Trophoblast cell (in vitro differentiated cells and primary cell): ENCODE measurements at regions not wholly inside any gene's neighbourhood (a gene's known extent, or its start where the extent isn't known, plus 50 kb on each side); places are given as distances from the start of the nearest gene placed in this dataset.
"Not testable (repeated sequence)": the region's sequence is repeated elsewhere in the genome, so short reads cannot be mapped to it uniquely, and the experiment has no call there.

Experiments used
- DNase-seq, 2 donors: peaks; one replicate each; pipeline ENCODE4 v3.0.0-alpha.2; 2016
- H2AFZ ChIP-seq: 2 replicates; pipeline ENCODE4 v1.6.1; 2013; ENCODE audit warnings: low read length, moderate library complexity, mild to moderate bottlenecking; ENCODE audit not compliant: insufficient read depth, poor library complexity
- H2AK5ac ChIP-seq: 2 replicates; pipeline ENCODE4 v1.6.1; 2013; ENCODE audit warnings: mild to moderate bottlenecking, low read length
- H2BK120ac ChIP-seq: 2 replicates; pipeline ENCODE4 v1.6.1; 2013; ENCODE audit warnings: low read length, mild to moderate bottlenecking, moderate library complexity; ENCODE audit not compliant: insufficient read depth, poor library complexity
- H2BK12ac ChIP-seq: 2 replicates; pipeline ENCODE4 v1.6.1; 2013; ENCODE audit warnings: mild to moderate bottlenecking, low read length, moderate library complexity
- H2BK5ac ChIP-seq: 2 replicates; pipeline ENCODE4 v1.6.1; 2013; ENCODE audit warnings: low read length, low read depth, moderate library complexity, mild to moderate bottlenecking; ENCODE audit not compliant: poor library complexity
- H3K14ac ChIP-seq: 2 replicates; pipeline ENCODE4 v1.6.1; 2013; ENCODE audit warnings: mild to moderate bottlenecking, low read length
- H3K18ac ChIP-seq: 2 replicates; pipeline ENCODE4 v1.6.1; 2013; ENCODE audit warnings: mild to moderate bottlenecking, low read length
- H3K23ac ChIP-seq: 2 replicates; pipeline ENCODE4 v1.6.1; 2013; ENCODE audit warnings: low read length
- H3K27ac ChIP-seq: 2 replicates; pipeline ENCODE4 v1.5.1; 2013; ENCODE audit warnings: low read depth, mild to moderate bottlenecking, inconsistent platforms, low read length, moderate library complexity
- H3K27me3 ChIP-seq: 2 replicates; pipeline ENCODE4 v1.6.1; 2013; ENCODE audit warnings: inconsistent platforms, mild to moderate bottlenecking, low read length, moderate library complexity; ENCODE audit not compliant: insufficient read depth
- H3K36me3 ChIP-seq, 2 experiments: 1 replicate in 1 of 2; 2 replicates in 1 of 2; pipeline ENCODE4 v1.6.1; 2013; ENCODE audit warnings: low read length in 2 of 2, mild to moderate bottlenecking in 2 of 2, moderate library complexity in 1 of 2; ENCODE audit not compliant: insufficient read depth in 2 of 2, control insufficient read depth in 1 of 2
- H3K4ac ChIP-seq: 2 replicates; pipeline ENCODE4 v1.6.1; 2013; ENCODE audit warnings: low read depth, mild to moderate bottlenecking, low read length, moderate library complexity
- H3K4me1 ChIP-seq, 2 experiments: 1 replicate in 1 of 2; 2 replicates in 1 of 2; pipeline ENCODE4 v1.6.1; 2013; ENCODE audit warnings: low read length in 2 of 2, mild to moderate bottlenecking in 2 of 2, moderate library complexity in 1 of 2; ENCODE audit not compliant: insufficient read depth in 2 of 2, control insufficient read depth in 1 of 2
- H3K4me2 ChIP-seq: 2 replicates; pipeline ENCODE4 v1.6.1; 2013; ENCODE audit warnings: inconsistent platforms, mild to moderate bottlenecking, low read length, moderate library complexity
- H3K4me3 ChIP-seq: 2 replicates; pipeline ENCODE4 v1.5.1; 2013; ENCODE audit warnings: mild to moderate bottlenecking, low read depth, low read length, inconsistent platforms
- H3K79me1 ChIP-seq: one replicate; pipeline ENCODE4 v1.6.1; 2013; ENCODE audit warnings: low read length
- H3K79me2 ChIP-seq: 2 replicates; pipeline ENCODE4 v1.6.1; 2013; ENCODE audit warnings: low read length, mild to moderate bottlenecking; ENCODE audit not compliant: control insufficient read depth, insufficient read depth, poor library complexity
- H3K9ac ChIP-seq: 2 replicates; pipeline ENCODE4 v1.6.1; 2013; ENCODE audit warnings: mild to moderate bottlenecking, low read length
- H3K9me3 ChIP-seq: 2 replicates; pipeline ENCODE4 v1.6.1; 2013; ENCODE audit warnings: low read depth, mild to moderate bottlenecking, control low read depth, inconsistent platforms, low read length; ENCODE audit not compliant: insufficient read depth
- H4K12ac ChIP-seq: 2 replicates; pipeline ENCODE4 v1.6.1; 2013; ENCODE audit warnings: low read depth, mild to moderate bottlenecking, low read length, moderate library complexity
- H4K8ac ChIP-seq: 2 replicates; pipeline ENCODE4 v1.6.1; 2013; ENCODE audit warnings: low read depth, mild to moderate bottlenecking, low read length, moderate library complexity
- H4K91ac ChIP-seq: one replicate; pipeline ENCODE4 v1.6.1; 2013; ENCODE audit warnings: low read depth, mild to moderate bottlenecking, low read length, moderate library complexity
- WGBS: extraction: QIAGEN DNeasy Blood & Tissue Kit; methylation state at CpG from one replicate; pipeline ENCODE4 v1.1.7; 2013; ENCODE audit warnings: missing lambda C conversion rate; ENCODE audit not compliant: insufficient read length, insufficient coverage; ENCODE audit errors: extremely low coverage; 5-methylcytosine and 5-hydroxymethylcytosine counted together

DNA sequence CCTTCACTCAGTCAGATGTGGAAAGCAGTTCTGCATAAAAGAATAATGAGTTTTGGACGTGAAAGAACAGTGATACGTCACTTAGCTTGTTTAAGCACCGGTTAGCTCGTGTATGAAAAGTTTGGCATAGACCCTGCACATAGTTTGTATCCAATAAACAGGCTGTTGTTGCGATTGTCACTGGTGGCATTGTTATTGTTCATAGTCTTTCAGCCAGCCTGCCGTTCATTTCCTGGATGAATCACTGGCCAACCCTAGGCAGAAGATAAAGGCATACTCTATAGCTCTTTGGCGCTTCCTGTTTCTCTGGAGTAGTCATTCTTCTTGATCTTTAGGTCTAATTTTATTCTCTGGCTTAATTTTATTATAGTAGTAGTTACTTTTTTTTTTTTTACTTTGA, 57.8 kb upstream of the ANKRD30A start:
- H3K18ac ChIP-seq = no peak overlapping the region
- no peak overlapping the region for H4K91ac ChIP-seq
- no peak overlapping the region for H4K12ac ChIP-seq
- no peaks in the 10 kb centered on the region for H3K4me1 ChIP-seq
- no CpG with 5 or more reads among the region's 7 CpGs for WGBS
- no peak for DNase-seq
- no peaks in the 10 kb centered on the region for H3K27me3 ChIP-seq
- H2BK120ac ChIP-seq = no peak overlapping the region
- H3K27ac ChIP-seq = no peak overlapping the region
- no peak overlapping the region for H3K4me3 ChIP-seq
- no peak overlapping the region for H3K4ac ChIP-seq
- no peak overlapping the region for H2AK5ac ChIP-seq
- no peak overlapping the region for H2BK5ac ChIP-seq
- H3K79me2 ChIP-seq = no peaks in the 10 kb centered on the region
- H3K23ac ChIP-seq = no peak overlapping the region
- H3K4me2 ChIP-seq = no peak overlapping the region
- no peak overlapping the region for H2AFZ ChIP-seq
- H4K8ac ChIP-seq = no peak overlapping the region
- no peak overlapping the region for H3K9ac ChIP-seq
- no peaks in the 10 kb centered on the region for H3K36me3 ChIP-seq
- H3K14ac ChIP-seq = no peak overlapping the region
- no peak overlapping the region for H2BK12ac ChIP-seq
- H3K9me3 ChIP-seq = no peaks in the 10 kb centered on the region
- H3K79me1 ChIP-seq = no peaks in the 10 kb centered on the region

DNA sequence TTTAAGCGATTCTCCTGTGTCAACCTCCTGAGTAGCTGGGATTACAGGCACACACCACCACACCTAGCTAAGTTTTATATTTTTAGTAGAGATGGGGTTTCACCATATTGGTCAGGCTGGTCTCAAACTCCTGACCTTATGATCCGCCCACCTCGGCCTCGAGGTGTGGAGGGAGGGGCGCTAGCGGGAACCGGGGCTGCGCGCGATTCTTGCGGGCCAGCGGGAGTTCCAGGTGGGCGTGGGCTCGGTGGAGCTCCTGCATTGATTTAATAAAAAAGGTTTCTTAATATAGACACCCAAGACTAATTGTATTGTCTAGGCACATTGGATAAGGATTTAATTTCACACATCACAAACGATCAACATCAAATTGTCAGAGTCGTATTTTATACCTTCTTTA, 63.1 kb upstream of the ANKRD30A start:
- not testable (repeated sequence) for H2BK120ac ChIP-seq, H2BK12ac ChIP-seq, H3K23ac ChIP-seq, H2BK5ac ChIP-seq, H4K8ac ChIP-seq, H2AK5ac ChIP-seq, H3K9ac ChIP-seq, H3K36me3 ChIP-seq, DNase-seq, H4K91ac ChIP-seq, H3K79me1 ChIP-seq, H3K18ac ChIP-seq, H3K9me3 ChIP-seq, H3K4me1 ChIP-seq, H3K79me2 ChIP-seq, H3K27ac ChIP-seq, H2AFZ ChIP-seq, H3K4me3 ChIP-seq, H3K4me2 ChIP-seq, H3K27me3 ChIP-seq, H3K4ac ChIP-seq, H4K12ac ChIP-seq, H3K14ac ChIP-seq
- WGBS = no CpG with 5 or more reads among the region's 16 CpGs

DNA sequence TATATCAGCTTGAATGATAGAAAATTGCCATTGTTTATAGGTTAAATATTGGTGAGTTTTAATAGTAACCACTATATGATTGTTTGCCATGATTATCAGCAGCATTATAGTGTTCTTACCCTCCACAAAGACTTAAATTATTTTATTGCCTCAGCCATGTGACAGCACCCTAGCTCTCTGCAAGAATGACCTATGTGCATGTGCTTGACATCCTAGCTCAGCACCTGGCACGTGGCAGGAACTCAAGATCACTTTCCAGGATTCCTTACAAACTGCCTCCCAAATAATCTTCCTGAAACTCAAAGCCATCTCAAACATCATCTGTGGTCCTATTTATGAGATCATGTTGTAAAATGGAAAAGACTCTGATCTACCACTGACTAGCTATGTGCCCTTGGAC, 68.1 kb upstream of the ANKRD30A start:
- Histone ChIP-seq H3K79me2 (no peaks in the 10 kb centered on the region), H3K4me2 (no peak overlapping the region), H3K27me3 (no peaks in the 10 kb centered on the region), H3K27ac (no peak overlapping the region), H3K9me3 (peaks cover 2% of the 10 kb centered on the region), H2BK5ac (no peak overlapping the region), H3K79me1 (no peaks in the 10 kb centered on the region), H3K4ac (no peak overlapping the region), H2AK5ac (no peak overlapping the region), H3K9ac (no peak overlapping the region), H2AFZ (no peak overlapping the region), H4K91ac (no peak overlapping the region), H3K18ac (no peak overlapping the region), H2BK12ac (no peak overlapping the region), H2BK120ac (no peak overlapping the region), H3K4me1 (no peaks in the 10 kb centered on the region), H3K14ac (no peak overlapping the region), H4K12ac (no peak overlapping the region), H3K36me3 (no peaks in the 10 kb centered on the region), H3K23ac (no peak overlapping the region), H3K4me3 (no peak overlapping the region), H4K8ac (no peak overlapping the region)
- DNase-seq = no peak
- no CpG with 5 or more reads among the region's 1 CpG for WGBS

DNA sequence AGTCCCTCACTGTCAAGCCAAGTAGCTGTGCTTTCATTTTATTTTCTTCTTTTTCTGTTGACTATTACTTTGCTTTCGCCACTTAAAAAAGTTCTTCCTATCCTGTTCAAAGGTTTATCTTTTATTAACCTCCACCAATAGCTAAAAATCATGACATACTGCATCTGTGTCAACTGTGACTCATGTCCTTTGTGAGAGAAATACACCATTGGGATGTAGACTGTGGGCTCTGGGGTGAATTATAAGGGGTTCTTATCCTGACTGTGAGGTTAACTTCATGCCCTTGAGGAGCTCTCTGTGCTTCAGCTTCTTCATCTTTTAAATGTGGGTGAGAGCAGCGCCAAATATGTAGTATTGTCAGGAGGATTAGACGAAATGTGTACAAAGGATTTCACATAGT, 71.9 kb upstream of the ANKRD30A start:
- Histone ChIP-seq H4K91ac (no peak overlapping the region), H2BK120ac (no peak overlapping the region), H3K4ac (no peak overlapping the region), H4K12ac (no peak overlapping the region), H3K4me1 (no peaks in the 10 kb centered on the region), H2BK5ac (no peak overlapping the region), H3K79me1 (no peaks in the 10 kb centered on the region), H4K8ac (no peak overlapping the region), H3K27me3 (no peaks in the 10 kb centered on the region), H3K4me2 (no peak overlapping the region), H3K9me3 (peaks cover 9% of the 10 kb centered on the region), H3K79me2 (no peaks in the 10 kb centered on the region), H3K18ac (no peak overlapping the region), H3K23ac (no peak overlapping the region), H2BK12ac (no peak overlapping the region), H3K36me3 (no peaks in the 10 kb centered on the region), H3K9ac (no peak overlapping the region), H3K4me3 (no peak overlapping the region), H3K27ac (no peak overlapping the region), H3K14ac (no peak overlapping the region), H2AK5ac (no peak overlapping the region), H2AFZ (no peak overlapping the region)
- DNase-seq = no peak
- no CpG with 5 or more reads among the region's 3 CpGs for WGBS
